Adrenal gland (tissue), 9 donors: ENCODE measurements at regions not wholly inside any gene's neighbourhood (a gene's known extent, or its start where the extent isn't known, plus 50 kb on each side); places are given as distances from the start of the nearest gene placed in this dataset.

Experiments
- DNase-seq, 7 donors: peaks; one replicate each; pipeline ENCODE4 v3.0.0-alpha.2; 2019 to 2020
- H3K27ac ChIP-seq, 5 donors: fragments of 200-600 bp; sonication (generic) in 4 of 5; 1 replicate in 3 of 5; 2 replicates in 2 of 5; pipeline versions ENCODE4 v1.5.1 to v1.8.0; 2016 to 2020; ENCODE audit warnings: mild to moderate bottlenecking in 1 of 5
- H3K27me3 ChIP-seq: fragments of 200-600 bp; 2 replicates; pipeline ENCODE4 v1.8.0; 2021
- H3K36me3 ChIP-seq, 2 donors: fragments of 200-600 bp; replicated peaks in 1 of 2; 1 replicate in 1 of 2; 2 replicates in 1 of 2; pipeline versions ENCODE4 v1.5.1 to v1.8.0; 2018 to 2022
- H3K4me1 ChIP-seq, 2 donors: fragments of 200-600 bp; replicated peaks in 1 of 2; 1 replicate in 1 of 2; 2 replicates in 1 of 2; pipeline versions ENCODE4 v1.5.1 to v1.8.0; 2018 to 2021
- H3K4me3 ChIP-seq, 4 donors: fragments of 200-600 bp; sonication (generic) in 3 of 4; one replicate each; pipeline ENCODE4 v1.5.1; 2016 to 2018
- H3K9me3 ChIP-seq, 3 donors: fragments of 200-600 bp; sonication (generic) in 1 of 3; replicated peaks in 1 of 3; 1 replicate in 2 of 3; 2 replicates in 1 of 3; pipeline versions ENCODE4 v1.5.1 to v1.8.0; 2016 to 2021
- CTCF ChIP-seq, 6 experiments: fragments of 450-650 bp in 4 of 6; fragments of 200-600 bp in 2 of 6; sonication (generic) in 1 of 6; IDR thresholded peaks; 1 replicate in 5 of 6; 2 replicates in 1 of 6; pipeline versions ENCODE4 v1.5.1 to v1.8.0; 2016 to 2021; ENCODE audit warnings: antibody characterized with exemption in 6 of 6, mild to moderate bottlenecking in 2 of 6, moderate library complexity in 1 of 6
- POLR2A ChIP-seq, 2 donors: fragments of 450-650 bp; IDR thresholded peaks; one replicate each; pipeline ENCODE4 v1.6.1; 2017; ENCODE audit warnings: antibody characterized with exemption in 2 of 2, mild to moderate bottlenecking in 2 of 2, moderate library complexity in 1 of 2
- WGBS, 4 donors: extraction: QIAGEN DNeasy Blood & Tissue Kit in 2 of 4; methylation state at CpG; one replicate each; pipeline versions ENCODE4 v1.1.5 to v1.1.7; 2013 to 2017; 5-methylcytosine and 5-hydroxymethylcytosine counted together
- intact Hi-C, 2 donors: fragments of 100-400 bp; cut with DNase I; formaldehyde crosslinking; loops; one replicate each; pipeline versions ENCODE4 v1.14.1 to v1.15.0; 2022 to 2023
- donor health status: healthy with polysubstance abuse.
- donor health status: Bipolar disorder and iron deficiency.
- donor health status: DM: yes; HTN: yes; CAD: no.
- donor health status: DM: no; HTN: no; CAD: no.
- donor health status: DM: no; HTN: no; CAD: no.

GRCh38 chr2:223537115-223537514, 65.0 kb downstream of the SCG2 start:
- Histone ChIP-seq H3K9me3 (no peaks in the 10 kb centered on the region), H3K4me3 (no peak overlapping the region), H3K36me3 (no peaks in the 10 kb centered on the region), H3K27ac (no peak overlapping the region), H3K27me3 (no peaks in the 10 kb centered on the region), H3K4me1 (peaks cover 7 to 13% of the 10 kb centered on the region in 2 donors)
- WGBS, 4 donors = 41 to 53% (median 46%) methylated on average over 1 of the region's 1 CpG
- TF ChIP-seq CTCF (IDR thresholded peaks at IDR 0.05) = no peak
- TF ChIP-seq POLR2A (IDR thresholded peaks at IDR 0.05) = no peak
- intact Hi-C loops = no loop called here
- DNase-seq = no peak

DNA sequence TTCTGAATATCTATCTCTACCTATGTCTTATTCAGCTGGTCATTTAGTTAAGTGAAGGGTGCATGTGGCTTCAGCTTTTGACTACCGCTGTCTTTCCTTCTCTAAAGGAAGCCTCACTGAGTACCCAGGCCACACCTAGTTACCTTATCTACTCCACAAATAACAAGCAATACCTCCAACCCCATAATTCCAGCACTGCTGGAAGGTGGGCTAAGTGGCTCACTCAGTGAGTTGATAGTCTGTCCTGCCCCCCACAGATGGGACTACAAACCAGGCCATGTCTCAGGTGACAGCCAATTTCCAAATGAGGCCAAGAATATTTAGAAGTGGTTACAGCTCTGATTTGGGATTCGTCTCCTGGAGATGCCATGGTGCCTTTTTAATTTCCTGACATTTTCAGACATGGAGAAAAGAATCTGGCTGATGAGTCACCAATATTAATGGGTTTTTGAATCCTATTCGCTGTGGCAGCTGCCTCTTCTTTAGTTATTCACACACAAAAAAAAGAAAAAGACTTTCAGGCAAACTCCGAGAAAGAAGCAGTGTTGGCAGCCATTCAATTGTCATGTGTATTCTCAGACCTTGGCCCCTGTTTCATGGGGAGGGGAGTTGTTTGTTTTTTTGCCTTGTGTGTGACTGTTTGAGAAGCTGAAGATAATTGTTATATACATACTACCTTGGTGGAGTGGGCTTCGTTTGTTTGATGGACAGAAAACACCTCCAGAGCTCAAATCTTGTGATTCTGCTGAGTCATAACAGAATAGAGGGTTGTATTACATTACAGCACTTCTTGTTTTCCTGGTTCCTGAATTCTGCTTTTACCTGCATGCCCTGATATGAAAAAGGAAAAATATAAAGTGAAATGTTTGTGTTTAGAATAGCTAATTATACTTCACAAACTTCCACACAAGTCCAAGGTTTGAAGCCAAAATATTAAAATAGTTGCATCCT, 64.2 kb downstream of the SCG2 start:
- H3K4me3 ChIP-seq = no peak overlapping the region
- DNase-seq = peak in 4 of 7 donors; percentile 22 to 35 (median 24)
- no peaks in the 10 kb centered on the region for H3K27me3 ChIP-seq
- H3K27ac ChIP-seq = peak overlapping the region in 1 of 5 donors; percentile 2
- peaks cover 7 to 13% of the 10 kb centered on the region in 2 donors for H3K4me1 ChIP-seq
- 41 to 50% (median 45%) methylated on average over 5 of the region's 5 CpGs for WGBS, 4 donors
- H3K36me3 ChIP-seq = no peaks in the 10 kb centered on the region
- intact Hi-C loops = no loop called here
- H3K9me3 ChIP-seq = no peaks in the 10 kb centered on the region
- TF ChIP-seq POLR2A (IDR thresholded peaks at IDR 0.05) (no peak), CTCF (IDR thresholded peaks at IDR 0.05) (no peak)

- Histone ChIP-seq H3K4me3 (no peak overlapping the region), H3K27ac (no peak overlapping the region), H3K9me3 (no peaks in the 10 kb centered on the region), H3K36me3 (no peaks in the 10 kb centered on the region), H3K4me1 (peaks cover 7 to 13% of the 10 kb centered on the region in 2 donors), H3K27me3 (no peaks in the 10 kb centered on the region)
- 52 to 62% (median 55%) methylated on average over 8 of the region's 8 CpGs for WGBS, 4 donors
- TF ChIP-seq CTCF (IDR thresholded peaks at IDR 0.05) (no peak), POLR2A (IDR thresholded peaks at IDR 0.05) (no peak)
- DNase-seq = no peak
- intact Hi-C loops = no loop called here
Measured at GRCh38 chr2:223538920-223539440, 63.2 kb downstream of the SCG2 start.

DNA sequence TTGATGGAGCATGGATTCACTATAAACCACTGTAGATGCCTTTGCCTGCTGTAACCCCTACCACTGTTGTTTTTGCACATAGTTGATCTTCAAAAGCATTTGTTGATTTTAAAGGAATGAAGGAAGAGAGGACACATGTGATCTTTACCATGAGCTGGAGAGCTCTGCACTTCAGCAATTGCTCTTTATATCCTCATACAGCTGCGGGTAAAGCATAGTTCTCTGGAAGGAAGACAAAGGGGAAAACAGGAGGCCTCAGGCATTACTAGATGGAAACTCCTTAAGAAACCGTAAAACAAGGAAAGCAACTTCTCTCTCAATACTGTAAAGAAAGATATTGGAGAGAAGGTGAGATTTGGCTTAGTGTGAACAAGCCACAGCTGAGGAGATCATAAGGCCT, 60.6 kb downstream of the SCG2 start:
- H3K27me3 ChIP-seq = no peaks in the 10 kb centered on the region
- H3K36me3 ChIP-seq = no peaks in the 10 kb centered on the region
- H3K4me1 ChIP-seq = peaks cover 7 to 13% of the 10 kb centered on the region in 2 donors
- H3K27ac ChIP-seq = no peak overlapping the region
- H3K9me3 ChIP-seq = no peaks in the 10 kb centered on the region
- H3K4me3 ChIP-seq = no peak overlapping the region
- intact Hi-C loops = no loop called here
- 65 to 94% (median 86%) methylated on average over 2 of the region's 2 CpGs for WGBS, 4 donors
- no peak for TF ChIP-seq CTCF (IDR thresholded peaks at IDR 0.05)
- no peak for TF ChIP-seq POLR2A (IDR thresholded peaks at IDR 0.05)
- no peak for DNase-seq
